Lower lobe of right lung (tissue), 2 donors: ENCODE measurements at regions not wholly inside any gene's neighbourhood (a gene's known extent, or its start where the extent isn't known, plus 50 kb on each side); places are given as distances from the start of the nearest gene placed in this dataset.

ENCODE experiments used
- ATAC-seq, 2 donors: fragments of 200-7000 bp; cut with Tn5 transposase; one replicate each; pipeline ENCODE4 v1.9.1; 2020 to 2022; ENCODE audit warnings: mild to moderate bottlenecking in 2 of 2, moderate library complexity in 2 of 2
- DNase-seq: peaks from one replicate; pipeline ENCODE4 v3.0.0-alpha.2; 2020
- H3K27ac ChIP-seq: fragments of 200-600 bp; one replicate; pipeline ENCODE4 v1.8.0; 2022
- H3K27me3 ChIP-seq: fragments of 200-600 bp; one replicate; pipeline ENCODE4 v1.8.0; 2022; ENCODE audit warnings: low read depth
- H3K36me3 ChIP-seq: fragments of 200-600 bp; one replicate; pipeline ENCODE4 v1.8.0; 2022; ENCODE audit warnings: mild to moderate bottlenecking
- H3K4me1 ChIP-seq: fragments of 200-600 bp; one replicate; pipeline ENCODE4 v1.8.0; 2022
- H3K4me3 ChIP-seq: fragments of 200-600 bp; one replicate; pipeline ENCODE4 v1.8.0; 2022; ENCODE audit warnings: mild to moderate bottlenecking
- H3K9me3 ChIP-seq: fragments of 200-600 bp; one replicate; pipeline ENCODE4 v1.8.0; 2022
- intact Hi-C: fragments of 100-400 bp; cut with DNase I; formaldehyde crosslinking; loops from one replicate; pipeline ENCODE4 v1.11.0; 2022
- TF ChIP-seq, protein P1 (sequence below): fragments of 200-600 bp; IDR thresholded peaks from one replicate; pipeline ENCODE4 v1.8.0; 2022; ENCODE audit warnings: antibody characterized with exemption, mild to moderate bottlenecking
- donor health status: DM: no; HTN: yes; CAD: no; lungs with severe emphysema.

- Histone ChIP-seq H3K4me1 (no peaks in the 10 kb centered on the region), H3K9me3 (no peaks in the 10 kb centered on the region), H3K36me3 (no peaks in the 10 kb centered on the region), H3K27ac (no peak overlapping the region), H3K27me3 (no peaks in the 10 kb centered on the region), H3K4me3 (no peak overlapping the region)
- ATAC-seq (no peak), DNase-seq (no peak)
- intact Hi-C loops = no loop called here
- TF ChIP-seq, protein P1, sequence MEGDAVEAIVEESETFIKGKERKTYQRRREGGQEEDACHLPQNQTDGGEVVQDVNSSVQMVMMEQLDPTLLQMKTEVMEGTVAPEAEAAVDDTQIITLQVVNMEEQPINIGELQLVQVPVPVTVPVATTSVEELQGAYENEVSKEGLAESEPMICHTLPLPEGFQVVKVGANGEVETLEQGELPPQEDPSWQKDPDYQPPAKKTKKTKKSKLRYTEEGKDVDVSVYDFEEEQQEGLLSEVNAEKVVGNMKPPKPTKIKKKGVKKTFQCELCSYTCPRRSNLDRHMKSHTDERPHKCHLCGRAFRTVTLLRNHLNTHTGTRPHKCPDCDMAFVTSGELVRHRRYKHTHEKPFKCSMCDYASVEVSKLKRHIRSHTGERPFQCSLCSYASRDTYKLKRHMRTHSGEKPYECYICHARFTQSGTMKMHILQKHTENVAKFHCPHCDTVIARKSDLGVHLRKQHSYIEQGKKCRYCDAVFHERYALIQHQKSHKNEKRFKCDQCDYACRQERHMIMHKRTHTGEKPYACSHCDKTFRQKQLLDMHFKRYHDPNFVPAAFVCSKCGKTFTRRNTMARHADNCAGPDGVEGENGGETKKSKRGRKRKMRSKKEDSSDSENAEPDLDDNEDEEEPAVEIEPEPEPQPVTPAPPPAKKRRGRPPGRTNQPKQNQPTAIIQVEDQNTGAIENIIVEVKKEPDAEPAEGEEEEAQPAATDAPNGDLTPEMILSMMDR = no peak
Measured at GRCh38 chr21:20685475-20685874, 312.7 kb upstream of the NCAM2 start.

GRCh38 chr21:20698585-20698984, 299.6 kb upstream of the NCAM2 start:
- TF ChIP-seq, protein P1 = no peak
- no peak overlapping the region for H3K27ac ChIP-seq
- intact Hi-C loops = no loop called here
- no peaks in the 10 kb centered on the region for H3K9me3 ChIP-seq
- H3K4me1 ChIP-seq = no peaks in the 10 kb centered on the region
- H3K27me3 ChIP-seq = no peaks in the 10 kb centered on the region
- no peaks in the 10 kb centered on the region for H3K36me3 ChIP-seq
- DNase-seq = no peak
- H3K4me3 ChIP-seq = no peak overlapping the region
- ATAC-seq = no peak

- Histone ChIP-seq H3K27ac (no peak overlapping the region), H3K27me3 (no peaks in the 10 kb centered on the region), H3K4me3 (no peak overlapping the region), H3K9me3 (no peaks in the 10 kb centered on the region), H3K4me1 (no peaks in the 10 kb centered on the region), H3K36me3 (no peaks in the 10 kb centered on the region)
- ATAC-seq = no peak
- no peak for DNase-seq
- intact Hi-C loops = no loop called here
- TF ChIP-seq, protein P1 = no peak
Measured at GRCh38 chr21:20701235-20701634, 297.0 kb upstream of the NCAM2 start.

GRCh38 chr21:20703112-20703767, 295.0 kb upstream of the NCAM2 start:
- Histone ChIP-seq H3K27ac (no peak overlapping the region), H3K4me1 (no peaks in the 10 kb centered on the region), H3K4me3 (no peak overlapping the region), H3K9me3 (no peaks in the 10 kb centered on the region), H3K36me3 (no peaks in the 10 kb centered on the region), H3K27me3 (no peaks in the 10 kb centered on the region)
- TF ChIP-seq, protein P1 = no peak
- no peak for DNase-seq
- ATAC-seq = no peak
- intact Hi-C loops = no loop called here

- no peaks in the 10 kb centered on the region for H3K4me1 ChIP-seq
- intact Hi-C loops = no loop called here
- DNase-seq (no peak), ATAC-seq (no peak)
- H3K27me3 ChIP-seq = no peaks in the 10 kb centered on the region
- no peaks in the 10 kb centered on the region for H3K36me3 ChIP-seq
- no peak overlapping the region for H3K27ac ChIP-seq
- no peak overlapping the region for H3K4me3 ChIP-seq
- TF ChIP-seq, protein P1 = no peak
- H3K9me3 ChIP-seq = peaks cover 3% of the 10 kb centered on the region
Measured at GRCh38 chr21:20720623-20721022, 277.6 kb upstream of the NCAM2 start.
